H1 (cell line): ENCODE measurements at regions not wholly inside any gene's neighbourhood (a gene's known extent, or its start where the extent isn't known, plus 50 kb on each side); places are given as distances from the start of the nearest gene placed in this dataset.

ENCODE experiments used
- KDM4A ChIP-seq: IDR thresholded peaks from one replicate; pipeline ENCODE4 v1.7.1; 2012; ENCODE audit warnings: low read depth, mild to moderate bottlenecking, moderate library complexity, low read length, inconsistent platforms; ENCODE audit not compliant: severe bottlenecking
- MAFK ChIP-seq: IDR thresholded peaks from 2 replicates; pipeline ENCODE4 v1.6.1; 2012; ENCODE audit warnings: low read depth, mild to moderate bottlenecking, improper control_type of control experiment, low read length
- SIRT6 ChIP-seq: IDR thresholded peaks from one replicate; pipeline ENCODE4 v1.7.1; 2012; ENCODE audit warnings: low read length, inconsistent platforms
- TF ChIP-seq, protein P1 (sequence below): fragments of 300-600 bp; sonication (generic); IDR thresholded peaks from 2 replicates; pipeline ENCODE4 v1.7.1; 2012; ENCODE audit warnings: low read length, moderate library complexity, mild to moderate bottlenecking, inconsistent platforms; ENCODE audit not compliant: insufficient replicate concordance

DNA sequence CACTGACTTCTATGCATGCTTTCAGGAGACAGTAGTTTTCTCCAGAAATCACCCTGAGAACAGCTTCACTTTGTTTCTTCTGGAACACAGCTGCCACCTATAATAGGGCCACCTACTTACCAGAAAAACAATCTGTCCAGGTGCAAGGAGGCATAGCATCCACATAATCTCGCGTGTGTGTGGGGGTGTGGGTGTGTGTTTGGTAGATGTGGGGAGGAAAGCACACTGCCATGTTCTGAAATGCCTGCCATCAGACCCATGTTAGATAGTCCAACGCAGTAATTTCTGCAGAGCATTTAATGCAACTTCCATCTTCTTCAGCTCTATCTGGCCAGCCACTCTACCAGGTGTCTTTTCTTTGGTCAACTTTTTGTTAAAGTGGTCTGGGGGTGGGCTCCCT lies 102.9 kb downstream of the ACER2 start (continued):
- TF ChIP-seq, protein P1, sequence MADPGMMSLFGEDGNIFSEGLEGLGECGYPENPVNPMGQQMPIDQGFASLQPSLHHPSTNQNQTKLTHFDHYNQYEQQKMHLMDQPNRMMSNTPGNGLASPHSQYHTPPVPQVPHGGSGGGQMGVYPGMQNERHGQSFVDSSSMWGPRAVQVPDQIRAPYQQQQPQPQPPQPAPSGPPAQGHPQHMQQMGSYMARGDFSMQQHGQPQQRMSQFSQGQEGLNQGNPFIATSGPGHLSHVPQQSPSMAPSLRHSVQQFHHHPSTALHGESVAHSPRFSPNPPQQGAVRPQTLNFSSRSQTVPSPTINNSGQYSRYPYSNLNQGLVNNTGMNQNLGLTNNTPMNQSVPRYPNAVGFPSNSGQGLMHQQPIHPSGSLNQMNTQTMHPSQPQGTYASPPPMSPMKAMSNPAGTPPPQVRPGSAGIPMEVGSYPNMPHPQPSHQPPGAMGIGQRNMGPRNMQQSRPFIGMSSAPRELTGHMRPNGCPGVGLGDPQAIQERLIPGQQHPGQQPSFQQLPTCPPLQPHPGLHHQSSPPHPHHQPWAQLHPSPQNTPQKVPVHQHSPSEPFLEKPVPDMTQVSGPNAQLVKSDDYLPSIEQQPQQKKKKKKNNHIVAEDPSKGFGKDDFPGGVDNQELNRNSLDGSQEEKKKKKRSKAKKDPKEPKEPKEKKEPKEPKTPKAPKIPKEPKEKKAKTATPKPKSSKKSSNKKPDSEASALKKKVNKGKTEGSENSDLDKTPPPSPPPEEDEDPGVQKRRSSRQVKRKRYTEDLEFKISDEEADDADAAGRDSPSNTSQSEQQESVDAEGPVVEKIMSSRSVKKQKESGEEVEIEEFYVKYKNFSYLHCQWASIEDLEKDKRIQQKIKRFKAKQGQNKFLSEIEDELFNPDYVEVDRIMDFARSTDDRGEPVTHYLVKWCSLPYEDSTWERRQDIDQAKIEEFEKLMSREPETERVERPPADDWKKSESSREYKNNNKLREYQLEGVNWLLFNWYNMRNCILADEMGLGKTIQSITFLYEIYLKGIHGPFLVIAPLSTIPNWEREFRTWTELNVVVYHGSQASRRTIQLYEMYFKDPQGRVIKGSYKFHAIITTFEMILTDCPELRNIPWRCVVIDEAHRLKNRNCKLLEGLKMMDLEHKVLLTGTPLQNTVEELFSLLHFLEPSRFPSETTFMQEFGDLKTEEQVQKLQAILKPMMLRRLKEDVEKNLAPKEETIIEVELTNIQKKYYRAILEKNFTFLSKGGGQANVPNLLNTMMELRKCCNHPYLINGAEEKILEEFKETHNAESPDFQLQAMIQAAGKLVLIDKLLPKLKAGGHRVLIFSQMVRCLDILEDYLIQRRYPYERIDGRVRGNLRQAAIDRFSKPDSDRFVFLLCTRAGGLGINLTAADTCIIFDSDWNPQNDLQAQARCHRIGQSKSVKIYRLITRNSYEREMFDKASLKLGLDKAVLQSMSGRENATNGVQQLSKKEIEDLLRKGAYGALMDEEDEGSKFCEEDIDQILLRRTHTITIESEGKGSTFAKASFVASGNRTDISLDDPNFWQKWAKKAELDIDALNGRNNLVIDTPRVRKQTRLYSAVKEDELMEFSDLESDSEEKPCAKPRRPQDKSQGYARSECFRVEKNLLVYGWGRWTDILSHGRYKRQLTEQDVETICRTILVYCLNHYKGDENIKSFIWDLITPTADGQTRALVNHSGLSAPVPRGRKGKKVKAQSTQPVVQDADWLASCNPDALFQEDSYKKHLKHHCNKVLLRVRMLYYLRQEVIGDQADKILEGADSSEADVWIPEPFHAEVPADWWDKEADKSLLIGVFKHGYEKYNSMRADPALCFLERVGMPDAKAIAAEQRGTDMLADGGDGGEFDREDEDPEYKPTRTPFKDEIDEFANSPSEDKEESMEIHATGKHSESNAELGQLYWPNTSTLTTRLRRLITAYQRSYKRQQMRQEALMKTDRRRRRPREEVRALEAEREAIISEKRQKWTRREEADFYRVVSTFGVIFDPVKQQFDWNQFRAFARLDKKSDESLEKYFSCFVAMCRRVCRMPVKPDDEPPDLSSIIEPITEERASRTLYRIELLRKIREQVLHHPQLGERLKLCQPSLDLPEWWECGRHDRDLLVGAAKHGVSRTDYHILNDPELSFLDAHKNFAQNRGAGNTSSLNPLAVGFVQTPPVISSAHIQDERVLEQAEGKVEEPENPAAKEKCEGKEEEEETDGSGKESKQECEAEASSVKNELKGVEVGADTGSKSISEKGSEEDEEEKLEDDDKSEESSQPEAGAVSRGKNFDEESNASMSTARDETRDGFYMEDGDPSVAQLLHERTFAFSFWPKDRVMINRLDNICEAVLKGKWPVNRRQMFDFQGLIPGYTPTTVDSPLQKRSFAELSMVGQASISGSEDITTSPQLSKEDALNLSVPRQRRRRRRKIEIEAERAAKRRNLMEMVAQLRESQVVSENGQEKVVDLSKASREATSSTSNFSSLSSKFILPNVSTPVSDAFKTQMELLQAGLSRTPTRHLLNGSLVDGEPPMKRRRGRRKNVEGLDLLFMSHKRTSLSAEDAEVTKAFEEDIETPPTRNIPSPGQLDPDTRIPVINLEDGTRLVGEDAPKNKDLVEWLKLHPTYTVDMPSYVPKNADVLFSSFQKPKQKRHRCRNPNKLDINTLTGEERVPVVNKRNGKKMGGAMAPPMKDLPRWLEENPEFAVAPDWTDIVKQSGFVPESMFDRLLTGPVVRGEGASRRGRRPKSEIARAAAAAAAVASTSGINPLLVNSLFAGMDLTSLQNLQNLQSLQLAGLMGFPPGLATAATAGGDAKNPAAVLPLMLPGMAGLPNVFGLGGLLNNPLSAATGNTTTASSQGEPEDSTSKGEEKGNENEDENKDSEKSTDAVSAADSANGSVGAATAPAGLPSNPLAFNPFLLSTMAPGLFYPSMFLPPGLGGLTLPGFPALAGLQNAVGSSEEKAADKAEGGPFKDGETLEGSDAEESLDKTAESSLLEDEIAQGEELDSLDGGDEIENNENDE = no peak
- TF ChIP-seq KDM4A (no peak), MAFK (no peak), SIRT6 (no peak)
